Aorta (tissue), 5 donors: ENCODE measurements at regions not wholly inside any gene's neighbourhood (a gene's known extent, or its start where the extent isn't known, plus 50 kb on each side); places are given as distances from the start of the nearest gene placed in this dataset.

Source experiments
- ATAC-seq: fragments of 200-7000 bp; cut with Tn5 transposase; one replicate; pipeline ENCODE4 v1.9.1; 2022; ENCODE audit warnings: moderate library complexity; ENCODE audit not compliant: low FRiP score
- DNase-seq, 2 donors: peaks; one replicate each; pipeline ENCODE4 v3.0.0-alpha.2; 2020
- H3K27ac ChIP-seq, 2 donors: one replicate each; pipeline ENCODE4 v1.5.1; 2013; ENCODE audit warnings: low read length in 2 of 2, mild to moderate bottlenecking in 2 of 2, moderate library complexity in 2 of 2, control low read depth in 1 of 2, inconsistent platforms in 1 of 2, low read depth in 1 of 2
- H3K27me3 ChIP-seq, 2 donors: one replicate each; pipeline ENCODE4 v1.6.1; 2013; ENCODE audit warnings: control low read depth in 1 of 2, low read length in 1 of 2, mild to moderate bottlenecking in 1 of 2, moderate library complexity in 1 of 2; ENCODE audit not compliant: insufficient read depth in 2 of 2, control insufficient read depth in 1 of 2
- H3K36me3 ChIP-seq, 2 donors: one replicate each; pipeline ENCODE4 v1.6.1; 2013; ENCODE audit warnings: control low read depth in 1 of 2, low read length in 1 of 2, mild to moderate bottlenecking in 1 of 2; ENCODE audit not compliant: insufficient read depth in 2 of 2, control insufficient read depth in 1 of 2
- H3K4me1 ChIP-seq, 2 donors: one replicate each; pipeline ENCODE4 v1.6.1; 2013; ENCODE audit warnings: low read length in 2 of 2, control low read depth in 1 of 2, mild to moderate bottlenecking in 1 of 2, moderate library complexity in 1 of 2; ENCODE audit not compliant: insufficient read depth in 2 of 2, control insufficient read depth in 1 of 2
- H3K4me3 ChIP-seq, 2 donors: one replicate each; pipeline ENCODE4 v1.5.1; 2013; ENCODE audit warnings: low read length in 2 of 2, control low read depth in 1 of 2, mild to moderate bottlenecking in 1 of 2
- H3K9me3 ChIP-seq: one replicate; pipeline ENCODE4 v1.6.1; 2013; ENCODE audit warnings: mild to moderate bottlenecking, low read length; ENCODE audit not compliant: control insufficient read depth
- WGBS, 2 donors: extraction: QIAGEN DNeasy Blood & Tissue Kit; methylation state at CpG; one replicate each; pipeline ENCODE4 v1.1.7; 2013; 5-methylcytosine and 5-hydroxymethylcytosine counted together
- intact Hi-C, 2 donors: fragments of 100-400 bp; cut with DNase I; formaldehyde crosslinking; loops; one replicate each; pipeline versions ENCODE4 v1.14.2 to v1.15.0; 2022
- donor health status: healthy with polysubstance abuse.
- donor health status: Bipolar disorder and iron deficiency.
- donor health status: DM: no; HTN: no; CAD: no.
- donor health status: DM: no; HTN: no; CAD: no.
- donor health status: DM: yes; HTN: yes; CAD: no.

GRCh38 chr1:36583080-36583479, 100.4 kb upstream of the CSF3R start:
- WGBS, 2 donors: 58 to 67% methylated on average over 3 of the region's 3 CpGs
- ATAC-seq: no peak
- intact Hi-C loops: no loop called here

GRCh38 chr1:36582066-36582755, 99.5 kb upstream of the CSF3R start:
- Histone ChIP-seq H3K36me3 (no peaks in the 10 kb centered on the region), H3K27me3 (no peaks in the 10 kb centered on the region), H3K4me3 (no peak overlapping the region), H3K4me1 (no peaks in the 10 kb centered on the region), H3K9me3 (no peaks in the 10 kb centered on the region), H3K27ac (no peak overlapping the region)
- WGBS, 2 donors: 57 to 59% methylated on average over 12 of the region's 12 CpGs
- DNase-seq (no peak), ATAC-seq (no peak)
- intact Hi-C loops: no loop called here

More at GRCh38 chr1:36583080-36583479, 100.4 kb upstream of the CSF3R start:
- peak in 1 of 2 donors; percentile 12 for DNase-seq
- Histone ChIP-seq H3K4me1 (no peaks in the 10 kb centered on the region), H3K4me3 (no peak overlapping the region), H3K27me3 (no peaks in the 10 kb centered on the region), H3K27ac (no peak overlapping the region), H3K9me3 (no peaks in the 10 kb centered on the region), H3K36me3 (no peaks in the 10 kb centered on the region)

GRCh38 chr1:36580524-36580923, 97.8 kb upstream of the CSF3R start:
- intact Hi-C loops: no loop called here
- 25% methylated on average over 5 of the region's 5 CpGs for WGBS, 2 donors
- no peaks in the 10 kb centered on the region for H3K36me3 ChIP-seq
- no peaks in the 10 kb centered on the region for H3K9me3 ChIP-seq
- no peak for ATAC-seq
- H3K27ac ChIP-seq: no peak overlapping the region
- no peaks in the 10 kb centered on the region for H3K4me1 ChIP-seq
- DNase-seq: peak in 1 of 2 donors; percentile 40
- no peak overlapping the region for H3K4me3 ChIP-seq
- H3K27me3 ChIP-seq: no peaks in the 10 kb centered on the region

GRCh38 chr1:36579039-36579438, 96.3 kb upstream of the CSF3R start:
- intact Hi-C loops: loop anchor here (5.0 kb wide), 1 partner anchor 853 kb away; no protein-coding TSS in a partner anchor

GRCh38 chr1:36576551-36577110, 93.9 kb upstream of the CSF3R start:
- DNase-seq: peak in 1 of 2 donors; percentile 40
- no peaks in the 10 kb centered on the region for H3K9me3 ChIP-seq
- no peak overlapping the region for H3K4me3 ChIP-seq
- no peak for ATAC-seq
- no peaks in the 10 kb centered on the region for H3K27me3 ChIP-seq
- H3K4me1 ChIP-seq: no peaks in the 10 kb centered on the region
- no peak overlapping the region for H3K27ac ChIP-seq
- no peaks in the 10 kb centered on the region for H3K36me3 ChIP-seq
- intact Hi-C loops: loop anchor here (2.0 to 5.0 kb wide), 2 partner anchors 74 to 856 kb away; no protein-coding TSS in a partner anchor
- 42 to 50% methylated on average over 5 to 7 of the region's 7 CpGs for WGBS, 2 donors

More at GRCh38 chr1:36579039-36579438, 96.3 kb upstream of the CSF3R start:
- Histone ChIP-seq H3K4me1 (no peaks in the 10 kb centered on the region), H3K27ac (no peak overlapping the region), H3K27me3 (no peaks in the 10 kb centered on the region), H3K4me3 (no peak overlapping the region), H3K36me3 (no peaks in the 10 kb centered on the region), H3K9me3 (no peaks in the 10 kb centered on the region)
- peak in 1 of 2 donors; percentile 36 for DNase-seq
- WGBS, 2 donors: 60 to 61% methylated on average over 8 of the region's 8 CpGs
- ATAC-seq: no peak

GRCh38 chr1:36576118-36576517, 93.4 kb upstream of the CSF3R start:
- DNase-seq (peak; percentile 53 to 83), ATAC-seq (peak; percentile 71)
- H3K27me3 ChIP-seq: no peaks in the 10 kb centered on the region
- no peaks in the 10 kb centered on the region for H3K36me3 ChIP-seq
- H3K9me3 ChIP-seq: no peaks in the 10 kb centered on the region
- intact Hi-C loops: loop anchor here (2.0 to 5.0 kb wide), 2 partner anchors 75 to 856 kb away; no protein-coding TSS in a partner anchor
- H3K4me3 ChIP-seq: no peak overlapping the region
- WGBS, 2 donors: 0 to 1% methylated on average over 7 of the region's 7 CpGs
- no peak overlapping the region for H3K27ac ChIP-seq
- H3K4me1 ChIP-seq: no peaks in the 10 kb centered on the region

- no peaks in the 10 kb centered on the region for H3K4me1 ChIP-seq
- intact Hi-C loops: no loop called here
- no peak overlapping the region for H3K4me3 ChIP-seq
- no peaks in the 10 kb centered on the region for H3K27me3 ChIP-seq
- peak in 1 of 2 donors; percentile 37 for DNase-seq
- no peaks in the 10 kb centered on the region for H3K9me3 ChIP-seq
- ATAC-seq: no peak
- 46 to 54% methylated on average over 6 of the region's 6 CpGs for WGBS, 2 donors
- no peaks in the 10 kb centered on the region for H3K36me3 ChIP-seq
- no peak overlapping the region for H3K27ac ChIP-seq
These were observed 90.7 kb upstream of the CSF3R start for GRCh38 chr1:36573445-36573844.

GRCh38 chr1:36572906-36573305, 90.2 kb upstream of the CSF3R start:
- Histone ChIP-seq H3K4me3 (no peak overlapping the region), H3K9me3 (no peaks in the 10 kb centered on the region), H3K4me1 (no peaks in the 10 kb centered on the region), H3K36me3 (no peaks in the 10 kb centered on the region), H3K27me3 (no peaks in the 10 kb centered on the region), H3K27ac (no peak overlapping the region)
- DNase-seq (peak; percentile 21 to 31), ATAC-seq (no peak)
- intact Hi-C loops: no loop called here
- WGBS, 2 donors: 29 to 35% methylated on average over 11 of the region's 11 CpGs
